B cell (primary cell): ENCODE measurements at regions not wholly inside any gene's neighbourhood (a gene's known extent, or its start where the extent isn't known, plus 50 kb on each side); places are given as distances from the start of the nearest gene placed in this dataset.
"Not testable (repeated sequence)": the region's sequence is repeated elsewhere in the genome, so short reads cannot be mapped to it uniquely, and the experiment has no call there.

ENCODE experiments used
- ATAC-seq: fragments of 200-7000 bp; cut with Tn5 transposase; one replicate; pipeline ENCODE4 v1.10.0; 2021; ENCODE audit warnings: low read depth, mild to moderate bottlenecking, moderate number of reproducible peaks, moderate library complexity
- CTCF ChIA-PET: fragments of 350-600 bp; sonication (Branson Sonifier 250); formaldehyde crosslinking; loops from one replicate; lab custom pipeline; 2021; ENCODE audit warnings: antibody characterized with exemption, inconsistent platforms; lab: Charles Lee
- POLR2A ChIA-PET: fragments of 350-600 bp; sonication (Branson Sonifier 250); formaldehyde crosslinking; loops from one replicate; lab custom pipeline; 2021; ENCODE audit warnings: antibody characterized with exemption; lab: Charles Lee
- DNase-seq: peaks from one replicate; pipeline ENCODE4 v3.0.0; 2013
- H2AFZ ChIP-seq: 2 replicates; pipeline ENCODE4 v1.6.1; 2012; ENCODE audit warnings: mild to moderate bottlenecking, low read depth, low read length; ENCODE audit not compliant: insufficient read depth, poor library complexity, severe bottlenecking
- H3K27ac ChIP-seq, 2 donors: 1 replicate in 1 of 2; 2 replicates in 1 of 2; pipeline ENCODE4 v1.5.1; 2012 to 2013; ENCODE audit warnings: low read length in 2 of 2, mild to moderate bottlenecking in 2 of 2, moderate library complexity in 1 of 2
- H3K27me3 ChIP-seq, 4 experiments: fragments of 200-600 bp in 1 of 4; sonication (generic) in 1 of 4; replicated peaks in 1 of 4; 1 replicate in 2 of 4; 2 replicates in 2 of 4; pipeline versions ENCODE4 v1.6.1 to v1.7.0; 2013 to 2016; ENCODE audit warnings: low read length in 3 of 4, mild to moderate bottlenecking in 2 of 4, mixed read lengths in 1 of 4, moderate library complexity in 1 of 4; ENCODE audit not compliant: insufficient read depth in 4 of 4, control insufficient read depth in 3 of 4; ENCODE audit errors: control extremely low read depth in 1 of 4
- H3K36me3 ChIP-seq, 2 experiments: replicated peaks in 1 of 2; 1 replicate in 1 of 2; 2 replicates in 1 of 2; pipeline versions ENCODE4 v1.6.1 to v1.7.1; 2013; ENCODE audit warnings: low read length in 1 of 2; ENCODE audit not compliant: insufficient read depth in 2 of 2, control insufficient read depth in 1 of 2; ENCODE audit errors: control extremely low read depth in 1 of 2, extremely low read depth in 1 of 2
- H3K4me1 ChIP-seq, 2 donors: fragments of 200-600 bp in 1 of 2; sonication (generic) in 1 of 2; 1 replicate in 1 of 2; 2 replicates in 1 of 2; pipeline versions ENCODE4 v1.5.1 to v1.6.1; 2013 to 2017; ENCODE audit warnings: low read length in 2 of 2; ENCODE audit not compliant: control insufficient read depth in 2 of 2, insufficient read depth in 2 of 2
- H3K4me2 ChIP-seq: replicated peaks from 2 replicates; pipeline ENCODE3; 2012; ENCODE audit warnings: mild to moderate bottlenecking, low read depth, low read length; ENCODE audit not compliant: poor library complexity, severe bottlenecking
- H3K4me3 ChIP-seq, 5 experiments: fragments of 200-600 bp in 1 of 5; sonication (generic) in 1 of 5; 1 replicate in 3 of 5; 2 replicates in 2 of 5; pipeline versions ENCODE4 v1.5.1 to v1.7.0; 2011 to 2016; ENCODE audit warnings: low read length in 4 of 5, mild to moderate bottlenecking in 4 of 5, low read depth in 2 of 5, control low read depth in 1 of 5, moderate library complexity in 1 of 5; ENCODE audit not compliant: insufficient read depth in 1 of 5; ENCODE audit errors: control extremely low read depth in 1 of 5, extremely low read depth in 1 of 5
- H3K79me2 ChIP-seq: fragments of 200-600 bp; sonication (generic); one replicate; pipeline ENCODE4 v1.6.0; 2016; ENCODE audit warnings: low read length; ENCODE audit not compliant: control insufficient read depth, insufficient read depth
- H3K9ac ChIP-seq: fragments of 200-600 bp; sonication (generic); 2 replicates; pipeline ENCODE4 v1.6.1; 2017; ENCODE audit warnings: mild to moderate bottlenecking, low read length, moderate library complexity
- H3K9me3 ChIP-seq, 3 donors: one replicate each; pipeline versions ENCODE4 v1.6.1 to v1.7.1; 2013; ENCODE audit warnings: low read length in 2 of 3; ENCODE audit not compliant: control insufficient read depth in 2 of 3, insufficient read depth in 1 of 3; ENCODE audit errors: control extremely low read depth in 1 of 3
- H4K20me1 ChIP-seq: 2 replicates; pipeline ENCODE4 v1.6.0; 2012; ENCODE audit warnings: mild to moderate bottlenecking, low read length; ENCODE audit not compliant: insufficient read depth, control insufficient read depth, poor library complexity, severe bottlenecking
- H3K27ac Mint-ChIP-seq: one replicate; pipeline ENCODE4 v1.8.0; 2021; ENCODE audit warnings: mixed read lengths
- H3K27me3 Mint-ChIP-seq: one replicate; pipeline ENCODE4 v1.8.0; 2021; ENCODE audit warnings: mixed read lengths
- H3K4me1 Mint-ChIP-seq: one replicate; pipeline ENCODE4 v1.8.0; 2021; ENCODE audit warnings: mixed read lengths
- H3K4me3 Mint-ChIP-seq: one replicate; pipeline ENCODE4 v1.8.0; 2021; ENCODE audit warnings: mixed read lengths
- H3K9me3 Mint-ChIP-seq: one replicate; pipeline ENCODE4 v1.8.0; 2022; ENCODE audit warnings: mixed read lengths; ENCODE audit not compliant: insufficient read depth
- WGBS: methylation state at CpG from one replicate; pipeline ENCODE4 v1.1.5; 2013; ENCODE audit warnings: missing lambda C conversion rate; ENCODE audit not compliant: insufficient coverage; 5-methylcytosine and 5-hydroxymethylcytosine counted together
- intact Hi-C: fragments of 100-400 bp; cut with micrococcal nuclease; formaldehyde crosslinking; loops from one replicate; pipeline ENCODE4 v1.10.0; 2022

GRCh38 chr16:29330623-29331022 is 75.9 kb downstream of the NPIPB11 start:
- WGBS, result no CpG with 5 or more reads among the region's 5 CpGs
- H3K4me3 ChIP-seq, H3K27me3 Mint-ChIP-seq, H3K9me3 Mint-ChIP-seq, H2AFZ ChIP-seq, H3K27ac ChIP-seq, H3K9me3 ChIP-seq, intact Hi-C loops, H3K27ac Mint-ChIP-seq, H3K36me3 ChIP-seq, H4K20me1 ChIP-seq, H3K79me2 ChIP-seq, H3K9ac ChIP-seq, H3K4me3 Mint-ChIP-seq, H3K4me1 ChIP-seq, CTCF ChIA-PET, H3K27me3 ChIP-seq, DNase-seq, POLR2A ChIA-PET, H3K4me2 ChIP-seq: not testable (repeated sequence)
- peaks cover 22% of the 10 kb centered on the region for H3K4me1 Mint-ChIP-seq
- ATAC-seq, result peak; percentile 52

- H3K9ac ChIP-seq, intact Hi-C loops, H3K79me2 ChIP-seq, H3K9me3 ChIP-seq, H3K27me3 Mint-ChIP-seq, H3K27me3 ChIP-seq, ATAC-seq, CTCF ChIA-PET, H3K4me2 ChIP-seq, H4K20me1 ChIP-seq, DNase-seq, H3K36me3 ChIP-seq, H3K4me1 ChIP-seq, H3K9me3 Mint-ChIP-seq, POLR2A ChIA-PET, H2AFZ ChIP-seq, H3K4me3 Mint-ChIP-seq, H3K27ac ChIP-seq, H3K4me3 ChIP-seq: not testable (repeated sequence)
- Mint-ChIP-seq H3K27ac (peak overlapping the region; percentile 20), H3K4me1 (peaks cover 16% of the 10 kb centered on the region)
- 98% methylated on average over 10 of the region's 11 CpGs for WGBS
Observed at GRCh38 chr16:29328528-29328927, 78.0 kb downstream of the NPIPB11 start.

GRCh38 chr16:29327631-29328408 is 78.7 kb downstream of the NPIPB11 start:
- H2AFZ ChIP-seq, H4K20me1 ChIP-seq, POLR2A ChIA-PET, H3K9me3 ChIP-seq, H3K27me3 ChIP-seq, H3K4me2 ChIP-seq, H3K4me3 ChIP-seq, H3K27ac ChIP-seq, H3K27ac Mint-ChIP-seq, DNase-seq, ATAC-seq, H3K4me3 Mint-ChIP-seq, H3K79me2 ChIP-seq, H3K9me3 Mint-ChIP-seq, CTCF ChIA-PET, H3K36me3 ChIP-seq, H3K9ac ChIP-seq, H3K27me3 Mint-ChIP-seq, intact Hi-C loops, H3K4me1 ChIP-seq: not testable (repeated sequence)
- 85% methylated on average over 5 of the region's 12 CpGs for WGBS
- H3K4me1 Mint-ChIP-seq, result peaks cover 16% of the 10 kb centered on the region
